ENCODE measurements at regions not wholly inside any gene's neighbourhood (a gene's known extent, or its start where the extent isn't known, plus 50 kb on each side); places are given as distances from the start of the nearest gene placed in this dataset.

DNA sequence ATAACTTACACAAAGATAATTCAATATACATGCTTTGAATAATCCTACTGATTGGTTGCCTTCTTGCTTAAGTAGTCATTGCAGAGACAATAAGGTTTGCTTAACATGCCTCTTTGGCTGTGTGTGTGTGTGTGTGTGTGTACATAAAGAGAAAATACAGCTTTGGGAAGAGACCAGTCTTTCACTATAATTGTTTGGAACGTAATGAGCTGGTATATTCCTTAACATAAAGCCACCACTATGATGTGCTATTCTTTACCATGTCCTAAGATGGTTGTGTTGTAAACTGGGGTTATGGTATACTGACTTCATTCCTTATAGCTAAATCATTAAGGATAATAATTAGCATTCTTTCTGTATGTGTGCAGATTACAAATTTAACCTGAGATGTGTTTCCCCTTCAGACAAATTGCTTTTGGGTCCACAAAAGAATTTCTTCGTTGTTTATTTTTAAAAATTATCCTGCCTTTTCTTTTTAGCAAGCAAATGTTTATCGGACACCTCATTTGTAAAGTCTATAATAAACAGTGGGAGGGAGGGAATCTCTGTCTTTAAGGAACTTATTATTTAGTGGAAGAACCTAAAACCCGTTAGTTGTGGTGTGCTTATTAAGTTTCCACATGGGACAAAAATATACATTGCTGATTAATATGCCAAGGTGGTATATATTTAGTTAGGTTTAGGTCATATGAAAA is 74.4 kb downstream of the TMX1 start:
- Mint-ChIP-seq H3K4me3 (no peak overlapping the region), H3K4me1 (ENCODE audit: low read depth) (no peaks in the 10 kb centered on the region), H3K9me3 (no peaks in the 10 kb centered on the region), H3K27me3 (no peaks in the 10 kb centered on the region), H3K36me3 (ENCODE audit: low read depth) (no peaks in the 10 kb centered on the region), H3K27ac (no peak overlapping the region)
- ATAC-seq (ENCODE audit: poor library complexity) (no peak), DNase-seq (no peak)
- POLR2A ChIA-PET, result interaction anchor here (0.6 kb wide), 1 partner anchor 1105 kb away, joined by 3 read pairs; no protein-coding TSS in a partner anchor
- CTCF ChIA-PET, result no interaction called here
- TF ChIP-seq, protein P1, sequence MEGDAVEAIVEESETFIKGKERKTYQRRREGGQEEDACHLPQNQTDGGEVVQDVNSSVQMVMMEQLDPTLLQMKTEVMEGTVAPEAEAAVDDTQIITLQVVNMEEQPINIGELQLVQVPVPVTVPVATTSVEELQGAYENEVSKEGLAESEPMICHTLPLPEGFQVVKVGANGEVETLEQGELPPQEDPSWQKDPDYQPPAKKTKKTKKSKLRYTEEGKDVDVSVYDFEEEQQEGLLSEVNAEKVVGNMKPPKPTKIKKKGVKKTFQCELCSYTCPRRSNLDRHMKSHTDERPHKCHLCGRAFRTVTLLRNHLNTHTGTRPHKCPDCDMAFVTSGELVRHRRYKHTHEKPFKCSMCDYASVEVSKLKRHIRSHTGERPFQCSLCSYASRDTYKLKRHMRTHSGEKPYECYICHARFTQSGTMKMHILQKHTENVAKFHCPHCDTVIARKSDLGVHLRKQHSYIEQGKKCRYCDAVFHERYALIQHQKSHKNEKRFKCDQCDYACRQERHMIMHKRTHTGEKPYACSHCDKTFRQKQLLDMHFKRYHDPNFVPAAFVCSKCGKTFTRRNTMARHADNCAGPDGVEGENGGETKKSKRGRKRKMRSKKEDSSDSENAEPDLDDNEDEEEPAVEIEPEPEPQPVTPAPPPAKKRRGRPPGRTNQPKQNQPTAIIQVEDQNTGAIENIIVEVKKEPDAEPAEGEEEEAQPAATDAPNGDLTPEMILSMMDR (IDR thresholded peaks at IDR 0.05), result no peak
- no peaks in the 10 kb centered on the region for H3K36me3 ChIP-seq (ENCODE audit: insufficient read depth, low read length)
- H3K27me3 ChIP-seq (ENCODE audit: control insufficient read depth in 1 of 2, insufficient read depth in 2 of 2, low read length in 2 of 2), result no peaks in the 10 kb centered on the region
- no peak overlapping the region for H3K4me3 ChIP-seq (ENCODE audit: low read length)
- no peaks in the 10 kb centered on the region for H3K9me3 ChIP-seq (ENCODE audit: control insufficient read depth in 1 of 2, insufficient read depth in 1 of 2, low read length in 2 of 2)
- no peaks in the 10 kb centered on the region for H3K4me1 ChIP-seq (ENCODE audit: insufficient read depth, low read length)
- H3K27ac ChIP-seq (ENCODE audit: low read depth in 1 of 2, low read length in 2 of 2), result no peak overlapping the region
- intact Hi-C loops (cut with DNase I, micrococcal nuclease), result no loop called here

GRCh38 chr14:51317373-51317772 is 77.3 kb downstream of the TMX1 start:
- H3K4me3 Mint-ChIP-seq, result no peak overlapping the region
- CTCF ChIA-PET, result no interaction called here
- Histone ChIP-seq H3K27me3 (ENCODE audit: control insufficient read depth in 1 of 2, insufficient read depth in 2 of 2, low read length in 2 of 2) (no peaks in the 10 kb centered on the region), H3K4me1 (ENCODE audit: insufficient read depth, low read length) (no peaks in the 10 kb centered on the region), H3K4me3 (ENCODE audit: low read length) (no peak overlapping the region), H3K27ac (ENCODE audit: low read depth in 1 of 2, low read length in 2 of 2) (no peak overlapping the region), H3K9me3 (ENCODE audit: control insufficient read depth in 1 of 2, insufficient read depth in 1 of 2, low read length in 2 of 2) (no peaks in the 10 kb centered on the region), H3K36me3 (ENCODE audit: insufficient read depth, low read length) (no peaks in the 10 kb centered on the region)
- POLR2A ChIA-PET, result no interaction called here
- ATAC-seq (ENCODE audit: poor library complexity) (no peak), DNase-seq (no peak)
- intact Hi-C loops (cut with DNase I, micrococcal nuclease), result no loop called here
- TF ChIP-seq, protein P1 (IDR thresholded peaks at IDR 0.05), result no peak
- H3K4me1 Mint-ChIP-seq (ENCODE audit: low read depth), result no peaks in the 10 kb centered on the region
- no peaks in the 10 kb centered on the region for H3K9me3 Mint-ChIP-seq
- H3K36me3 Mint-ChIP-seq (ENCODE audit: low read depth), result no peaks in the 10 kb centered on the region
- no peaks in the 10 kb centered on the region for H3K27me3 Mint-ChIP-seq
- H3K27ac Mint-ChIP-seq, result no peak overlapping the region

GRCh38 chr14:51318813-51319597 is 79.0 kb downstream of the TMX1 start:
- Histone ChIP-seq H3K4me1 (ENCODE audit: insufficient read depth, low read length) (no peaks in the 10 kb centered on the region), H3K36me3 (ENCODE audit: insufficient read depth, low read length) (no peaks in the 10 kb centered on the region), H3K4me3 (ENCODE audit: low read length) (no peak overlapping the region), H3K9me3 (ENCODE audit: control insufficient read depth in 1 of 2, insufficient read depth in 1 of 2, low read length in 2 of 2) (no peaks in the 10 kb centered on the region), H3K27me3 (ENCODE audit: control insufficient read depth in 1 of 2, insufficient read depth in 2 of 2, low read length in 2 of 2) (no peaks in the 10 kb centered on the region), H3K27ac (ENCODE audit: low read depth in 1 of 2, low read length in 2 of 2) (no peak overlapping the region)
- Mint-ChIP-seq H3K4me3 (no peak overlapping the region), H3K27ac (no peak overlapping the region), H3K9me3 (no peaks in the 10 kb centered on the region), H3K36me3 (ENCODE audit: low read depth) (no peaks in the 10 kb centered on the region), H3K4me1 (ENCODE audit: low read depth) (no peaks in the 10 kb centered on the region), H3K27me3 (no peaks in the 10 kb centered on the region)
- POLR2A ChIA-PET, result no interaction called here
- TF ChIP-seq, protein P1 (IDR thresholded peaks at IDR 0.05), result no peak
- DNase-seq, result no peak
- CTCF ChIA-PET, result no interaction called here
- ATAC-seq (ENCODE audit: poor library complexity), result no peak
- intact Hi-C loops (cut with DNase I, micrococcal nuclease), result no loop called here
